HUDEP-2 (cell line): ENCODE measurements at regions not wholly inside any gene's neighbourhood (a gene's known extent, or its start where the extent isn't known, plus 50 kb on each side); places are given as distances from the start of the nearest gene placed in this dataset.

Experiments used
- DNase-seq, 76 experiments: peaks; one replicate each; lab custom pipeline; 2025; ENCODE audit not compliant: unreplicated experiment in 76 of 76; lab: John Stamatoyannopoulos, UW

DNA sequence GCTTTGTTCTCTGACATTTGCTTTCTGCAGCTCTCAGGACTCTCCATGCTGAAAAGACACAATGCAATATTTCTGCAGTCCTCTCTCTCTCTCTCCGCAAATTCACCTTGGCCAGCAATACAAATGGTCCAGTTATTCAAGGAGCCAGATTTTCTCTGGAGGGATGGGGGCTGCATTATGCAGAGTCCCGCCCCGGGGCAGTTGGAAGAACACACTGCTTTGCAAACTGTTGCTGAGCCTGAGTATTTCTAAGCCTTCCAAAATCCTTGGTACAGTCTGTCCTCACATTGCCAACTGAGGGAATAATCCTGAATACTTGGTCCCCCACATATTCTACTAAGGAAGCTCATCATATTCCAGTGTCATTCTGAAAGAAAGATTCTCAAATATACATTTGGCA lies 94.3 kb upstream of the ZC3H12C start:
- no peak for DNase-seq

DNA sequence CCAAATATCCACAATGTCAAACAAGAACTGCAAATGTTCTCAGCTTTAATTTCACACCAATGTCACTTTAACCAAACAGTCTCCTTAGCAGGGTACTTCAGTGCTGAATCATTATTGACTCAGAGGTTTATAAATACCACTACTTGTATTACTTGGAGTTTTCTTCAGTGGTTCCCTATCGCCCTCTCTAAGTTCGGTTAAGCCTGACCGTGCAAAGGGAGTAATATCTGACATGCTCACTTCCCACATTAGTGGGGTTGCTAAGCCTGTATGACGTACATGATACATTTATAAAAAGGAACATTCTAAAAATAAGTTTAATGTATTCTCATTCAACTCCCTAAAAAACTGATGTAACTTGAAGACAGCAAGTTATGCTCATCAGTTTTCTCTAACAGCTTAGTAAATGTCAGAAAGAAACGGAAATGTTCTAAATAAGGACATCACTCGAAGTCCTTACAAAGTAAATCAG lies 93.1 kb upstream of the ZC3H12C start:
- no peak for DNase-seq

DNA sequence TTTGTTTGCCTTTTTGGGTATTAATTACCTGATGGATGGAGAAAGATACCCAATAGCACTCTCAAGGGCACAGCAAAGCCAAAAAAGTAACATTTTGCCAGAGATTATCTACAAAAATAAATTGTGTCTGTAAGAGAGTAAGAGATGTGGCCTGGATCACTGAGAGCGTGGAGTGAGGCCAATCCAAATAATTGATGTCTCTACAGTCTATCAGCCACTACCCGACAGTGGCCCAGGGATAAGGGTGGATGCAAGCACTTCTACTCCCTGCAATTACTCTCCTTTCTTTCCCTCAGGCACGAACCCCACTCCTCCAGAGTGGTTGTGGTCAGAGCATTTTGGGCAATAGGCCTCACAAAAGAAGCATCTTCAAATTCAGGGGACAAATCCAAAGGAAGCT lies 92.3 kb upstream of the ZC3H12C start:
- no peak for DNase-seq

DNA sequence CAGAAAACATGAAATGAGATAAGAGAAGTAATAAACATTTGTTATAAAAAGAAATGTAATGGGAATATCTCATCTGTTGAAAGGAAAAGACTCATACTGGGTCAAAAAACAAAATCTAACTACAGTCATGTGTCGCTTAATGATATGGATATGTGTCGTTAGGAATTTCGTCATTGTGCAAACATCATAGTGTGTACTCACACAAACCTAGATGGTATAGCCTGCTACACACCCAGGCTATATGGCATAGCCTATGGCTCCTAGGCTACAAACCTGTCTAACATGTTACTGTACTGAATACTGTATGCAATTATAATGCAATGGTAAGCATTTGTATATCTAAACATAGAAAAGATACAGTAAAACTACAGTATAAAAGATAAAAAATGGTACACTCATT lies 89.8 kb upstream of the ZC3H12C start:
- DNase-seq, result no peak

DNA sequence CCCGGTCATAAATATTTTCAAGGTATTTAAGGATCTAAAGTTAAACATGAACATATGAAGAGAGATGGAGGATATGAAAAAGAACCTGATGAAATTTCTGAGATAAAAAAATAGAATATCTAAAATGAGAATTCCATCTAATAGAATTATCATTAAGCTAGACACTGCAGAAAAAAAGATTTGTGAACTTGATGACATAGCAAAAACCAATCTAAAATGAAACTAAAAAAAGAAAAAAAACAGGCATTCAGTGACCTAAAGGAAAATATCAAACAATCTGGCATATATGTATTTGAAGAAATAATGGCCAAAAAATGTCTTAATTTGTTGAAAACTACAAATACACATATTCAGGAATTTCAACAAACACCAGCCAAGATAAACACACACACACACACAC lies 81.6 kb upstream of the ZC3H12C start:
- no peak for DNase-seq

DNA sequence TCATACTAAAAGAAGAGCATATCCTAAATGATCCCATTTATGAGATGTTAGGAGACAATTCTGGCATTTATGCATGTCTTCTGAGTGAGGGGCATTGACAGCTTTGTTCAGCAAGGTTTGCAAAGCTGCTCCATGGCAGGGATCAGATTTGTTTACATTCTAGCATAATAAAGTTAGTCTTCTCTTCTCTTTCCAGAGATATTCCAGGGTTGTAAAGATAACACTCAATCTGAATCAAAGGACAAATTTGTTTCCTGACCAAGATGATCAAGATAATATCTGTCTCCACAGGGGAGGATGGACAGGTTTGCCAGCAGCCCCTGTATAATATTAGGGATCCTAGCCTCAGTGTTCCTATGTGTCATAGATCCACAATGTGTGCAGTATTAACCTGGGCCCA lies 77.5 kb upstream of the ZC3H12C start:
- DNase-seq, result no peak

DNA sequence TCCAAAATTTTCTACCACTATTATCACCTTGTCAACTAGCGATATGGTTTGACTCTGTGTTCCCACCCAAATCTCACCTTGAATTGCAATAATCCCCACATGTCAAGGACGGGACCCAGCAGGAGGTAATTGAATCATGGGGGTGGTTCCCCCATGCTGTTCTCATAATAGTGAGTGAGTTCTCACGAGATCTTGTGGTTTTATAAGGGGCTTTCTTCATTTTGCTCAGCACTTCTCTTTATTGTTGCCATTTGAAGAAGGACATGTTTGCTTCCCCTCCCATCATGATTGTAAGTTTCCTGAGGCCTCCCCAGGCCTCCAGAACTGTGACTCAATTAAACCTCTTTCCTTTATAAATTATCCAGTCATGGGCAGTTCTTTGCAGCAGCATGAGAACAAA lies 73.5 kb upstream of the ZC3H12C start:
- DNase-seq, result no peak

DNA sequence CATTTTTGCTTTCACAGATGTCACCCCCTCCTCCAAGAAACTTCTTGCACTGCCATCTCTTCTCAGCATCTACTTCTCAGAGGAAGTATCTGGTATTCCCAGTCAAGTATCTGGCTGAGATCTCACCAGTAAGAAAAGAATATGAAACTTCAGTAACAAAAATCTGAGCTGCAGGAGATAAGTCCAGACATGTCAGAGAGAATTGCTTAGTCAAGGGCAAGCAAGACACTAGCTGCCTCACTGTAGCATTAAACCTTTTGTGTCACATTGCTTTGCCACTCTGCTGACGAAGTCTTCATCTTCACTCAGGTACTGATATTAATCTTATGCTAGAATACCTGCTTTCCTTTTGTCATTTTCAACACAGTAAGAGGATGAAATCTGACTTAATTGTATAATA lies 70.6 kb upstream of the ZC3H12C start:
- no peak for DNase-seq

DNA sequence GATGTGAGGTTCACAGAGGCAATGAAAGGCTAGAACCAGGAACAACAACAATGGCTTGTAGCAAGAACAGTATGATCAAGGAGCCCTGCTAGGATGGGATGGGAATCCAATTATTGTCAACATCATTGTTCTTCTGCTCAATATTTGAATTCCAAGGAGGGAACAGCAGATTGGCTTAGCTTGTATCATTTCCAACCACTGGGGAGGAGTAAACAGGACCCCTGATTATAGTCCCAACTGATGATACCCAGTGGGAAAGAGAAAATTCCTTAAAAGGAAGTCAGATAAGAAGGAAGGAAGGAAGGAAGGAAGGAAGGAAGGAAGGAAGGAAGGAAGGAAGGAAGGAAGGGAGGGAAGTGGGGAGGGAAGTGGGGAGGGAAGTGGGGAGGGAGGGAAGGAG lies 69.5 kb upstream of the ZC3H12C start:
- DNase-seq, result no peak

DNA sequence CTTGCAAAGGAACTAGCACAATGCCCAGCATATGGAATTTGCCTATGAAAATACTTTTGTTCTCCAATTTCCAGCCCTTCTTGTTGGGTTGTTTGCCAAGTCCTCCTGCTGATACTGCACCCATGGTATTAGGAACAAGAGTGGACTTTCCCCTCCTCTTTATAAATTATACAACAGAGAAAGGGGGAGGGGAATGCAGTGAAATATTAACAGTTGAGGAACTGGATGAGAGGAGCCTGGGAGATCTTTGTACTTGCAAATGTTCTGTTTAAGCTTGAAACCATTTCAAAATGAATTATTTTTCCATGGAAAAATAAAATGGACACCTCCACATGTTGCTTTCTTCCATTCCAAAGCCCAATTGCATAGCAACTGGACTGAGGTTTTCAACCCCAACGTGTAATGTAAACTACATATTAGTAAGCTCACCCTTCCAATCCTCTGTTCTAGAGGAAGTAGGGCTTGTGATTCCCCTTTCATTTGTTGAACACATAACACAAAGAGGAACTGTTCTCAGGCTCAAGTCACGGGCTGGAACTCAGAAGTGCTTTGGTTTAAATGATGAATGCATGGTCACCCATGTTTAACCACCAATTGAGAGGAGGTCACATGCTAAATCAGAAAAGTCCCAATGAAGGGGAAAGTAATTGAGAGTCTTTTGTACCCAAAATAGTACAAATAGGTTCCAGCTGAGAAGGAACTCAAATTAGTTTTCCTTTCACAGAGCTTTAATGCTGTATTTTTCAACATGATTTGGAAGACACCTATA lies 66.2 kb upstream of the ZC3H12C start:
- no peak for DNase-seq

DNA sequence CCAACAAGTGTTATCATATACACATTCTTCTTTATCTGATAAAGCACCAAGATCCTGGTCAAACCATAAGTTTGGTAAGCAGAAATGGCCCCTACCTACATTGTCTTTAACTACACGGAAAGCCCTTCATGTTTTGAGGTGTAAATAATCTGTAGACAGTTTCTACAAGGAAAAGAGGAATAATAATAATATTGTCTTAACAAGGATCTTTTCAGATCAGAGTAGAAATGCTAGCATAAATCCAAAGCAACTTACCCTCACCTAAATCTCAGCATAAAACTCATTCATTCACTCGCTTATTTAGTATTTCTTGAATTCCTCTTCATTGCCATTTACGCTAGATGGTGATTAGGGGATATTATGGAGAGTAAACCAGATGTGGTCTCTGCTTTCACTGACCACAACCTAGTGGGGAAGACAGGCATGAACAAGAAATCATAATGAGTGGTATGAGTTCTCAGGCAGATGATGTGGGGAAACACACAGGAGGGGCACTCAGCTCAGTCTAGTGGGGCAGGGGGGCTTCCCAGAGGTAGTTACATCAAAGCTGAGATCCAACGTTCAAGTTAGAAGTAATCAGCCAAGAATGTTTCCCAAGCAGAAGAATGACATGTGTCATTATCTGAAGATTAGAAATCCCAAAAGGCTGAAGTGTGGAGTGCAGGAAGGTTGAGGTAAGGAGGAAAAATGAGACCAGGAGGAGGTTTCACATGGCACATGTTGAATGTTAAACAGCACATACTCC lies 65.4 kb upstream of the ZC3H12C start:
- DNase-seq, result no peak

DNA sequence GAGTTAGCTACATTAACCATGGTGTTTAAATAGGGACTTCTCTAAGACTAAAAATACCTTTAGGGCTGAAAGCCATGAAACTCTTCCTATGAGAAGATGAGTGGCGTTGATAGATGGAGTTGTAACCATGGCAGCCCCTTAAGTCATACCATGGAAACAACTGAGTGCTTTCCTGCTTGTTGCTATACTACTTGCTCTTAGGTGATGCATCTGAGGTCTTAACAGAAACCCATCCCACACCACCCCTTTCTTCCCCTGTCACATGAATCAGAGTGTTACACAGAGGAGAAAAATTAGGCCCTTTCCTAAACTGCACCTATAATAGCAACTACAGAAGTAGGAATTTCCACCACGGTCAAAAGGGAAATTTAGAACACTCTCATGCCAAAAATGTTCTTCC lies 64.3 kb upstream of the ZC3H12C start:
- no peak for DNase-seq

DNA sequence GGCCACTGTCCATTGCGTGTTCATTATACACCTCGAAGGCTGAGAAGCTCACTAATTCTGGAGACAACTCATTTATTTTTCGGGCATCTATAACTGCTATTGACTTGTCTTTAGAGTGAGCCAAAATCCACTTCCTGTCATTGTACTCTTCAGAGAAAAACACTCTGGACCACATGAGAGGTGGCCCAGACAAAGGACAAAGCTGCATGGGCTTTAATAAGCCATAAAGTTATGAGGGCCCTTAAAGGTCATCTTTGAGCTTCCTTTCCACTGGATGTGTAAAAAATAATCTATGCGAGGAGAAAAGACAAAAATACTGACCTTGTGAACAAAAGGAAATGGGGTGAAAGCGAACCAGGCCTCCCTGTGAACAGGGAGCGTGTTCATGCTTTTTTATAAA lies 63.5 kb upstream of the ZC3H12C start:
- no peak for DNase-seq

DNA sequence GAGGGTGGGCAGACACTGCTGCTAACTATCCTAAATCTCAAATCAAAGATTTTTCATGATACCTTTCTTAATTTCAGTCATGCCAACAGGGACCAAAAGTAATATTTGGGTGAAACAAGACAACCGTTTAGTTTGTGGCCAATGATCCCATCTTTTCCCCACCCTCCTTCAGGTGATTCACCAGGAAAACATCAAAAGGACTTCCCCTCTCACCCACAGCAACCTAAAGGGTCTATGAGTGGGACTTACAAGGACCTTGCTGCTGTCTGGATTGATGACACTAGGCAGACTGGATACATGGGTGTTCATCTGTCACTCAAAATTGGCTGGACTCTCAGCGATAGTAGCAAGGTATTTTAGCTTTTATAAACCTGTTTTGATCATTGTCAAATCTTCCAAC lies 62.0 kb upstream of the ZC3H12C start:
- no peak for DNase-seq

DNA sequence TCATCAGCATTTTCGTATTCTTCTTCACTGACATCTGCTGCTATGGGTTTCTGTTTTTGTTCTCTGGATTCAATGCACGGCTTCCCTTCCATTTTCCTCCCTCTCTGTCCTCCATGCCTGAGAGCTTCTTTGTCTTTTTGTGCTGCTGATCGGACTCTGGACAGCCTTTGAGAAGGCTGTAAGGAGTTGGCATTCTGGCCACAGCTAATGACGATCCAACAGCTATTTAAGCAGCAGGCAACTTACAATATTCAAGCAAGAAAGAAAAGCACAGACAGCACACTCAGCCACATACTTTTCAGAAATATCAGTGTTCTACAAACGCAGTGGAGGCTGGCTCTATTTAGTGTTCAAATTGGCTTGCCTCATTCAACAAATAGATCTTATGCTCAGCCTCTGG lies 60.9 kb upstream of the ZC3H12C start:
- no peak for DNase-seq

DNA sequence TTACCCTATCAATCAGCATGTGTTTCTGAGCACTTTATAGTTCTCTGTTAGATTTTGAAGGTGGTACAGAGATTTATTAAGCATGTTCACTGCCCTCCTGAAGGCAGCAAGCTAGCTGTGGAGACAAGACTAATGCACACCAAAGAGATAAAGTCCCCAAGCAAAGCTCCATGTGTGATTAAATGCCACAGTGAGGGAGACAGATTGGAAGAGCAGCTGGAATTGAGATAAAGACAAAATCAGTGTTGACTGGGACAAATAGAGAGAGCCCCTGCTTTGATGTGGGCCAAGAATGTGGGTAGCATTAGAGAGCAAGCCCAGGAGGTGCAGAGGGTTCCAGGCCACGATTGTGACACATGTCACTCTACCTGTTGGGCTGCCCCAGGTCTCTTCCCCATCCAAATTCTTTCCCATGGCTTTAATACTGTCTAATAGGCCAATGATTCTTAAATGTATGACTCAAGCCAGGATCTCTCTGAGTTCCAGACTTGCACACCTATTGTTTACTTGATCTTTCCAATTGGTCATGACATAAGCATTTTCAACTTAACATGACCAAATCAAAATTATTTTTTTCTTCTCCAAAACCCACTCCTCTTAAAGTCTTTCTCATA lies 60.1 kb upstream of the ZC3H12C start:
- DNase-seq, result no peak

DNA sequence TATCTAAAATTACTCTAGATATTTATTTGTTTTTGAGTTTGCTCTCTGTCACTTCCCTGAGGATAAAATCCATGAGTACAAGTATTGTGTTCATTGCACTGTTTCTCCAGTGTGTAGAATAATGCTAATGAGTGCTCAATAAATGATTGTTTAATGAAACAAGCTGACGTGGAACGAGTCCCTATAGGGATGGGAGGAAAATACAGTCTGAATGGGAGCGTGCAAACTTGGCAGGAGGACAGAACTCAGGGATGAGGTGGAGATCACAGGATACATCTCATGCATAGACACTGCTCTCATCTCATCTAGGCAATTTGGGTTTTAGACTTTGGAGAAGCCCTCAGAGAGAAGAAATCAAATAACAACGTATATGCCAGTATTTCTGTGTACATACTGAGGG lies 58.4 kb upstream of the ZC3H12C start:
- DNase-seq, result no peak

DNA sequence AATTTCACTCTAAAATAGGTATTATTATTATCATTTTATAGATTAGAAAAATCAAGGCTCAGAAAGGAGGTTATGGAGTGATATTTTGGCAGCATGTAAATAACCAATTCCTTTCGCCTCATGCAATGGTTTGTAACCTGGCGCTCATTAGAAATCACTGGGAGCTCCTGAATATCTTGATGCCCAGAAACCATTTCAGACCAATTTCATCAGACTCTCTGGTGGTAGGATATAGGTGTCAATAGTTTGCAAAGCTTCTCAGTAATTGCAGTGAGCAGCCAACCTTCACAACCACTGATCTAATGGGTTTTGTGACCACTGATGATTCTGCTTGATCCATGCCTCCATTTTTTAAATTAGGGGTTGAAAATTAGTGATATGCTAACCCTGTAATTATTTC lies 57.8 kb upstream of the ZC3H12C start:
- no peak for DNase-seq

DNA sequence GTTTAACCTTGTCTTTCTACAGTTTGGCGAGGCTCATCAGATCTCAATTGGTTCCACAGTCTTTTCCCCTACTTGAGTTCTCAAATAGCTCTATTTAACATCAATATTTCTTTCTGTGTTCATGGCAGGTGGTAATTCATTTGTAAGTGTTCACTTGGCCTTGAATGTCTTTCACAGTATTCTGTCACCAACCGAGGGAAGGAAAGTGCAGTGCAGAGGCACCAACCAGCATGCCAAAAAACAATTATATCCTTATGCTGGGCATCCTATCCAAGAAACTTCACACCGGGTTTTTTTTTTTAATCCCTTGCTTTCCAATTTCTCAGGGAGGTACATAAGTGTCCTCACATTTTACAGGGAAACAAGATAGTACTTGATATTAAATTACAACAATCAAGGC lies 55.0 kb upstream of the ZC3H12C start:
- no peak for DNase-seq
